VCaP (cell line): ENCODE measurements at regions not wholly inside any gene's neighbourhood (a gene's known extent, or its start where the extent isn't known, plus 50 kb on each side); places are given as distances from the start of the nearest gene placed in this dataset.
"Not testable (repeated sequence)": the region's sequence is repeated elsewhere in the genome, so short reads cannot be mapped to it uniquely, and the experiment has no call there.

Experiments used
- H3K27ac ChIP-seq: fragments of 450-650 bp; 2 replicates; pipeline ENCODE4 v1.5.1; 2017
- TF ChIP-seq, protein P1 (sequence below): fragments of 450-650 bp; conservative IDR thresholded peaks from 2 replicates; pipeline ENCODE4 v1.5.1; 2017; ENCODE audit warnings: mild to moderate bottlenecking, moderate library complexity

DNA sequence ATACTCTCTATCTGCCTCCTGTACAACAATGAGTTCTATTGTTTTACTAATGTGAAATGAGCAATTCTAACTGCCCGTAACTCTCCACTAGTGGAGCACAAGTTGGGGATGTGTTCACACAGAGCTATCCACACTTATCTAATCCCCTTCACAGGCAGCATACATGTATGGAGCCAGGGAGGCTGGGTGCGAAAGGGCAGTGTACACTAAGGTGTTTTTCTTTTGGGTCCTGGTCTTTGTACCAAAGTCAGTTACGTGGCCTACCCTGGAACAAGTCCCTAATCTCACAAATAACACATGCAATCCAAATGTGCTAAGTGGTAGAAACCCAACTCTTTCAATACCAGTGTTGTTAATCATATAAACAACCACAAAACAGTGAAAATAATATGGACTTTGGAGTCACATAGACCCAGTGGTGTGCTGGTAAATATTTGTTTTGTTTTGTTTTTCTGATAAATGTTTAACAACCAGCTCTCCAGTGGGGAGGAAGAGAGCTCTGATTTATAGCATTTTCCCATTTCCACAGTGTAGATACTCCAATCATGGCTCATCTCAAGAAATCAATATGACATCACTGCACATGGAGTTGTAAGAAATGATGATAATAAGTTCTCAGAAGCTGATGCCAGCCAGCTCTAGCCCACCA, 319.9 kb upstream of the DUSP10 start:
- TF ChIP-seq, protein P1, sequence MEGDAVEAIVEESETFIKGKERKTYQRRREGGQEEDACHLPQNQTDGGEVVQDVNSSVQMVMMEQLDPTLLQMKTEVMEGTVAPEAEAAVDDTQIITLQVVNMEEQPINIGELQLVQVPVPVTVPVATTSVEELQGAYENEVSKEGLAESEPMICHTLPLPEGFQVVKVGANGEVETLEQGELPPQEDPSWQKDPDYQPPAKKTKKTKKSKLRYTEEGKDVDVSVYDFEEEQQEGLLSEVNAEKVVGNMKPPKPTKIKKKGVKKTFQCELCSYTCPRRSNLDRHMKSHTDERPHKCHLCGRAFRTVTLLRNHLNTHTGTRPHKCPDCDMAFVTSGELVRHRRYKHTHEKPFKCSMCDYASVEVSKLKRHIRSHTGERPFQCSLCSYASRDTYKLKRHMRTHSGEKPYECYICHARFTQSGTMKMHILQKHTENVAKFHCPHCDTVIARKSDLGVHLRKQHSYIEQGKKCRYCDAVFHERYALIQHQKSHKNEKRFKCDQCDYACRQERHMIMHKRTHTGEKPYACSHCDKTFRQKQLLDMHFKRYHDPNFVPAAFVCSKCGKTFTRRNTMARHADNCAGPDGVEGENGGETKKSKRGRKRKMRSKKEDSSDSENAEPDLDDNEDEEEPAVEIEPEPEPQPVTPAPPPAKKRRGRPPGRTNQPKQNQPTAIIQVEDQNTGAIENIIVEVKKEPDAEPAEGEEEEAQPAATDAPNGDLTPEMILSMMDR: no peak
- no peak overlapping the region for H3K27ac ChIP-seq

DNA sequence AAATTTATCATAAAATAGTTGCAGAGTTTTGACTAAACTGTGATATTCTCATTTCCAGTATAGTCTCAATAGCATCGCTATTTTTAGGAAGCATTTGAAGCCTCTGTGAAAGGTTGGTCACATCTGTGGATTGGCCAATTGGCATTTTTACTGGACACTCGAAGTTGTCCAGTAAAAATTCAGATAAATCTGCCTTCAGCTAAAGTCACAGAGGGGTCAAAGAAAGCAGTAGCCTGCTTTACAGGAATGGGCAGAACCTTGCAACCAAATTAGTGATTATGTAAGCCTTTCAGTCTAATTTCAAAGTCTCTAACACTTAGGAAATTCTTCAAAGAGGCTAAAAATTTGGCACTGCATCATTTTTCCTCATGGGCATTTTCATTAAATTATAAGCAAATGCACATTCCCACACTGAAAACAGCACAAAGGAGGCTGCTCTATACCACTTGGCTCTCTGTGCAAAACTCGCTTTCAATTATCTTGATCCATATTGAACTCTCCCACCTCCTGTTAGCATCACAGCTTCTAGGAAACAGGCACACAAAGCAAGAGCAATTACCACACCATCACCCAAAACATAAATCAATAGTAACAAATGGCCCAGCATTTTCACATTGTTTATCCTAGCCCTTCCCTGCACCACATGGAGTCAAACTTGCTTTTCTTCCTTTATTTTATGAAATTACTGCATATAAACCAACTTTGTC, 318.5 kb upstream of the DUSP10 start:
- TF ChIP-seq, protein P1: no peak
- H3K27ac ChIP-seq: no peak overlapping the region

DNA sequence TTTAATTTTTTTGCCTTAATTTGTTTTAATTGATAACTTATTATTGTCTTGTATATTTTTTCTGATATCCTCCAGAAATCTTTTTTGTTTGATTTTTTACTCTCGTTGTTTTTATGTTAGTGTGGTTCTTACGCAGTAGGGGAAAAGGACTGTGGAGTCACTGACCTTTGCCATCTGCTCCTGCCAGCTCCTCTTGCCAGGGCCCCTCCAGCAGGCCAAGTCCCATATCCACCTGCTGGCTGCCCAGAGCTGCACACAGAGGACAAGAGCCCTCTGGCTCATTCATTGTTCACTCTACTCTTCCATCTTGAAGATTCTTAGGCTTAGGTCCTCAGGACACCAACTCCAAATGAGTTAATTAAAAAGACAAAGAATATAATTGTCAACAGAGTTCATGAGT, 316.4 kb upstream of the DUSP10 start:
- TF ChIP-seq, protein P1: no peak
- no peak overlapping the region for H3K27ac ChIP-seq

DNA sequence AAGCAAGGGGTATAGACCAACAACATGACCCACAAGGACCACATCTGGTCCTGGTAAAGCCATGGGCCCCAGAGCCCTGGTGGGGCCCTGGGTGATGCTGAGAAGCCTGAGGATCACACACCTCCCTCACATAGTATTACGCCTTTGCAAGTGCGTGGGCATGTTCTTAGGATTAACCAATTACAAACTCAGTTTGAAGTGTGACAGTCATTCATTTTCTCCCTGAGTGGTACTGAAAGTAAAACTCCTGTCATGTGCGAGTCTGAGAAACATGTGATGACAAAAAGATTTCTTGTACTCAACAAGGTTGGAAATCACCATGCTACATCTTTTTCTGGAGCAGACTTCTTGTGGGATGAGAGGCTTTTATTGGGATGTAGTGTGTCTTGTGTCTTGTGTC, 315.3 kb upstream of the DUSP10 start:
- no peak overlapping the region for H3K27ac ChIP-seq
- TF ChIP-seq, protein P1: no peak

DNA sequence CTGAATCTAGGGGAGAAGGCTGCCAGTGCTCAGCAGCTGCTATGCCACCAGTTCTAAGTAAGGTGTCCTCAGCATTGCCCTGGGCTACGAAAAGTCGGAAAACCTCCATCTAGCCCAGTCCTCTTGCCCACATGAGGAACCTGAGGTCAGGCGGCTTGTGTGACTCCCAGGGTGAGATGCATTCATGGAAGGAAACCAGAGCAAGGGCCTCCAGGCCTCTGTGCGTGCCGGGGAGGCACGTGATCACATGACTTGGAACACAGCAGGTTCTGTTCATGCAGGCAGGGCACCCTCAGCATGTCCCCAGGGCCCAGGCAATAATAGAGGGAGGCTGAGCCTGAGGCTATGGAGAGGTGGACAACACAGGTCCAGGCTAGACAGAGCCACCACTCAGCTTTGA, 312.5 kb upstream of the DUSP10 start:
- no peak overlapping the region for H3K27ac ChIP-seq
- TF ChIP-seq, protein P1: no peak

DNA sequence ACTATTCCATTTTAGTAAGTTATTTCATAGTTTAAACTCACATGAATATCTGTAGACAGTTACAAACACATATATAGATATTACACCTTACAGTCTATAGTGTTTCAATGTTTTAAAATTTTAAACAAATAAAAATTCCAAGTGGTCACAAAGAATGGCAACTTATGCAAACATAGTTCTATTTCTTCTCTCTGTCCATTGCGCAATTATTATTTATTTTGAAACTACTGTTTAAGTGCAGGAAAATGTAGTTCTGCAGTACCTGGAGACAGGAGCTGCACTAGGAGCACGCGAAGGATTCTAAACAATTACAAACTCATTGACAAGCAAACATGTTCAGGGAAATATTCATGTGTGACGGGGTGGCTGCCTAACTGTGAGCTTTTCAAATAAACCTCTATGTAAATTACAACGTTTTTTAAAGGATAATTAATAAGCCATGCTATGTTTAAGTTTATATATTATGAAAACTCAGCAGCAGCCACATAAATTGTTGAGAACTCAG, 312.0 kb upstream of the DUSP10 start:
- TF ChIP-seq, protein P1: no peak
- H3K27ac ChIP-seq: no peak overlapping the region

DNA sequence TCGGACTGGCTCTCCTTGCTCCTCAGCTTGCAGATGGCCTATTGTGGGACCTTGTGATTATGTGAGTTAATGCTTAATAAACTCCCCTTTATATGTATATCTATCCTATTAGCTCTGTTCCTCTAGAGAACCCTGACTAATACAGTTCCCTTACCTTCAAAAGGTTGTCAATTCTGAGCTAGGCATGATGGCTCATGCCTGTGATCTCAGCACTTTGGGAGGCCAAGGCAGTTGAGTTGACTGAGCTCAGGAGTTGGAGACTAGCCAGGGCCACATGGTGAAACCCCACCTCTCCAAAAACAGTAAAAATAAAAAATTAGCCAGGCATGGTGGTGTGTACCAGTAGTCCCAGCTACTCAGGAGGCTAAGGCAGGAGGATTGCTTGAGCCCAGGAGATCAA, 309.4 kb upstream of the DUSP10 start:
- H3K27ac ChIP-seq: not testable (repeated sequence)

DNA sequence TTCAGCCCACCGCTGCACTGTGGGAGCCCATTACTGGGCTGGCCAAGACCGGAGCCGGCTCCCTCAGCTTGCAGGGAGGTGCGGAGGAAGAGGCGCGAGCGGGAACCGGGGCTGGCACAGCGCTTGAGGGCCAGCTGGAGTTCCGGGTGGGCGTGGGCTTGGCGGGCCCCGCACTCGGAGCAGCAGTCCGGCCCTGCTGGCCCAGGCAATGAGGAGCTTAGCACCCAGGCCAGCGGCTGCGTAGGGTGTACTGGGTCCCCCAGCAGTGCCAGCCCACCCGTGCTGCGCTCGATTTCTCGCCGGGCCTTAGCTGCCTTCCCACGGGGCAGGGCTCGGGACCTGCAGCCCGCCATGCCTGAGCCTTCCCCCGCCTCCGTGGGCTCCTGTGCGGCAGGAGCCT, 307.8 kb upstream of the DUSP10 start:
- not testable (repeated sequence) for H3K27ac ChIP-seq
